RWPE1 (cell line): ENCODE measurements at regions not wholly inside any gene's neighbourhood (a gene's known extent, or its start where the extent isn't known, plus 50 kb on each side); places are given as distances from the start of the nearest gene placed in this dataset.

Experiments used
- CTCF ChIA-PET: fragments of 350-600 bp; sonication (Branson Sonifier 250); formaldehyde crosslinking; extraction: SDS; loops from one replicate; lab custom pipeline; 2021; lab: Yijun Ruan, JAX
- POLR2A ChIA-PET: fragments of 400-600 bp; formaldehyde crosslinking; extraction: SDS; loops from one replicate; lab custom pipeline; 2020; ENCODE audit warnings: antibody characterized with exemption; ENCODE audit not compliant: low non-redundant PET; lab: Yijun Ruan, JAX
- DNase-seq: peaks from one replicate; pipeline ENCODE4 v3.0.0; 2012; ENCODE audit warnings: low spot score
- H3K27ac ChIP-seq: fragments of 450-650 bp; 2 replicates; pipeline ENCODE4 v1.5.1; 2017
- CTCF ChIP-seq: fragments of 450-650 bp; conservative IDR thresholded peaks from 2 replicates; pipeline ENCODE4 v1.5.1; 2017; ENCODE audit warnings: low read depth, mild to moderate bottlenecking

DNA sequence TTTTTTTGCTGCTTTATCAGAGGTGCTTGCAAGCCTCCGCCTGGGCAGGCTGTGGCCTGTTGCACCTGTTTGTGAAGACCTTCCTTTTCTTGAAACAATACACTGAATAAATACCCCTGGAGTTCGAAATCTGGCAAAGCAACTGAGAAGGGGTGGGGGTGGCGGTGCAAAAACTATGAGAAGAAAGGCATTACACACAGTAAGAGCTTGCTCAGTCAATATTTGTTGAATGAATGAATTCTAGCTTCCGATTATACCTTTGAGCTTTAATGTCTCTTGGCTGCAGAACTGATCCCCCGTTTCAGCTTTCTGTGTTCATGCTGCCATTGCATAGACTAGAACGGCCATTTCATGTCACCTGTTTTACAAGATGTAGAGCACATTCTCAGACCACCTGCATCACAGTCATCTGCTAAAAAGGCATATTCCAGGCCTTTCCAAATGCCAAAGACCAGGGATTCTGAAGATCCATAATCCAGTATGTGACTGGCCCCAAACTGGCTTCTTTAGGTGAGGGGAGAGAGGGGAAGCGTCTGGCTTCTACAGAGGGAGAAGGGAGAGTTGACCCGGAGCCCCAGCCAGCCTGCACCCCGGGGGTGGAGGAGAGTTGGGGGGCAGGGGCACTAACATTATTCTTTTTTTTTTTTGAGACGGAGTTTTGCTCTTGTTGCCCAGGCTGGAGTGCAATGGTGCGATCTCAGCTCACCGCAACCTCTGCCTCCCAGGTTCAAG lies 111.5 kb downstream of the ETS2 start:
- H3K27ac ChIP-seq = no peak overlapping the region
- CTCF ChIA-PET = interaction anchor here (0.5 kb wide), 1 partner anchor 215 kb away, joined by 4 read pairs; no protein-coding TSS in a partner anchor
- no peak for DNase-seq
- POLR2A ChIA-PET = no interaction called here
- TF ChIP-seq CTCF = no peak

GRCh38 chr21:38916214-38916964 lies 110.7 kb downstream of the ETS2 start:
- CTCF ChIA-PET = interaction anchor here (0.5 to 0.6 kb wide), 3 partner anchors 133 to 216 kb away, joined by 3 to 4 read pairs (median 4); no protein-coding TSS in a partner anchor
- no peak overlapping the region for H3K27ac ChIP-seq
- no peak for TF ChIP-seq CTCF
- DNase-seq = no peak
- POLR2A ChIA-PET = no interaction called here

DNA sequence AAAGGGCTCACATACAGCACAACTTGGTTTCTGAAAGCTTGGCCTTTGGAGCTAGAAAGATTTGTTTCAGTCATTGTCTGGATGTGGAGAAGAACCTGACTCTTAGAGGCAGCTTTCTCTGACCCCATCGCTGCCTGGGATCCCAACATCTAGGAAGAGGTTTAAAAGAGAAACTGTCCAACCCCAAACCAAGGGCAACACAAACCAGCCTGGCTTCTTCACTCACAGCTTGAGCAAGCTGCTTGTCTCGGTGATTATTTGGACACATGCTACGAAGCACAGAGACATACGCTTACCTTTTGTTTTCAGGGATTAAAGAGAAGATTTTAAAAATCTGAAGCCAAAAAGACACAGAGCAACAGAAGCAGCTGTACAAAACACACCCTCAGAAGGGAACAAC lies 109.8 kb downstream of the ETS2 start:
- CTCF ChIA-PET = interaction anchor here (0.6 kb wide), 2 partner anchors 151 to 197 kb away, joined by 3 read pairs; no protein-coding TSS in a partner anchor
- DNase-seq = no peak
- H3K27ac ChIP-seq = no peak overlapping the region
- no peak for TF ChIP-seq CTCF
- POLR2A ChIA-PET = no interaction called here

- H3K27ac ChIP-seq = peak overlapping the region; percentile 32
- DNase-seq = no peak
- ChIA-PET CTCF (no interaction called here), POLR2A (no interaction called here)
- no peak for TF ChIP-seq CTCF
These were observed 109.0 kb downstream of the ETS2 start for GRCh38 chr21:38914528-38915293.

- ChIA-PET POLR2A (no interaction called here), CTCF (no interaction called here)
These were observed 108.3 kb downstream of the ETS2 start for GRCh38 chr21:38913893-38914527.

More at GRCh38 chr21:38913893-38914527, 108.3 kb downstream of the ETS2 start:
- H3K27ac ChIP-seq = peak overlapping the region; percentile 93
- DNase-seq = no peak
- TF ChIP-seq CTCF = no peak
